ENCODE measurements at regions not wholly inside any gene's neighbourhood (a gene's known extent, or its start where the extent isn't known, plus 50 kb on each side); places are given as distances from the start of the nearest gene placed in this dataset.

DNA sequence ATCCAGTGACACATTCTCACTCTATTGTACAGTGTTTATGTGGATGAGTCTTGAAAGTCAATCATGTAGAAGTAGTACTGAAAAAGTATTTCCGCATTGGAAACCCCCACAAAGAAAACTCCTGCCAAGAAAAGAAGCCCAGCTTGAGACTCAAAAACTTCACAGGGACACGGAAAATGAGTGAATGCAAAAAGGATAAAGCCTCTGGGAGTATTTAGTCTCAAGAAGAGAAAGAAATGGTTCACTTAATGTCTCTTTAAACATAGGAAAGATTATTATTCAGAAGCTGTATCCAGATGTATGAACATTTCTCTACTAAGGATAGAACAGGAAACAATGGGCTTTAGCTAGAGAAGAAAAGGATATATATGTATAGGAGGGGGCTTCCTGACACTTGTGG is 304.5 kb downstream of the BARHL2 start:
- CTCF ChIA-PET = no interaction called here
- Mint-ChIP-seq H3K4me1 (ENCODE audit: insufficient read depth, unreplicated experiment) (no peaks in the 10 kb centered on the region), H3K27me3 (ENCODE audit: insufficient read depth, unreplicated experiment) (no peaks in the 10 kb centered on the region), H3K36me3 (ENCODE audit: insufficient read depth, unreplicated experiment) (no peaks in the 10 kb centered on the region), H3K9me3 (ENCODE audit: unreplicated experiment) (no peaks in the 10 kb centered on the region), H3K4me3 (ENCODE audit: unreplicated experiment) (no peak overlapping the region), H3K27ac (ENCODE audit: low read depth, unreplicated experiment) (no peak overlapping the region)
- POLR2A ChIA-PET = no interaction called here
- BruUV-seq (replicated peaks) = no TSS peak
- intact Hi-C loops (cut with micrococcal nuclease) = no loop called here
- TF ChIP-seq, protein P1, sequence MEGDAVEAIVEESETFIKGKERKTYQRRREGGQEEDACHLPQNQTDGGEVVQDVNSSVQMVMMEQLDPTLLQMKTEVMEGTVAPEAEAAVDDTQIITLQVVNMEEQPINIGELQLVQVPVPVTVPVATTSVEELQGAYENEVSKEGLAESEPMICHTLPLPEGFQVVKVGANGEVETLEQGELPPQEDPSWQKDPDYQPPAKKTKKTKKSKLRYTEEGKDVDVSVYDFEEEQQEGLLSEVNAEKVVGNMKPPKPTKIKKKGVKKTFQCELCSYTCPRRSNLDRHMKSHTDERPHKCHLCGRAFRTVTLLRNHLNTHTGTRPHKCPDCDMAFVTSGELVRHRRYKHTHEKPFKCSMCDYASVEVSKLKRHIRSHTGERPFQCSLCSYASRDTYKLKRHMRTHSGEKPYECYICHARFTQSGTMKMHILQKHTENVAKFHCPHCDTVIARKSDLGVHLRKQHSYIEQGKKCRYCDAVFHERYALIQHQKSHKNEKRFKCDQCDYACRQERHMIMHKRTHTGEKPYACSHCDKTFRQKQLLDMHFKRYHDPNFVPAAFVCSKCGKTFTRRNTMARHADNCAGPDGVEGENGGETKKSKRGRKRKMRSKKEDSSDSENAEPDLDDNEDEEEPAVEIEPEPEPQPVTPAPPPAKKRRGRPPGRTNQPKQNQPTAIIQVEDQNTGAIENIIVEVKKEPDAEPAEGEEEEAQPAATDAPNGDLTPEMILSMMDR (IDR thresholded peaks at IDR 0.05; ENCODE audit: unreplicated experiment) = no peak
- no peak for DNase-seq (ENCODE audit: unreplicated experiment)

DNA sequence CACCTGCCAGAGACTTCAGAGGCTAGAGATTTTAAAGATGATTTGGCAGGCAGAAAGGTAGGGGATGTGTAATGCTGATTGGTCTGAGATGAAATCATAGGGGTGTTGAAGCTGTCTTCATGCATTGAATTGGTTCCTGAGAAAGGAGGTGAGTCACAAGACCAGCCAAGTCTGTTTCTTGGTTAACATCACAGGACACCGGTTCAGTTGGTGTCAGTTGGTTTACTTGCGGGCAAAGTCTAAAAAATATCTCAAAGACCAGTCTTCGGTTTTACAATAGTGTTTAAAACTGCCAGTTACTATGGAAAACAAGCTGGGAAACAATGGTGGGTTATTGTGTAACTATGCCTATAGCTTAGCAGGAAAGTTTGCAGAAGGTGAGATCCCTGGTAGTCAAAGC is 305.9 kb downstream of the BARHL2 start:
- no peaks in the 10 kb centered on the region for H3K4me1 Mint-ChIP-seq (ENCODE audit: insufficient read depth, unreplicated experiment)
- intact Hi-C loops (cut with micrococcal nuclease) = no loop called here
- no peaks in the 10 kb centered on the region for H3K36me3 Mint-ChIP-seq (ENCODE audit: insufficient read depth, unreplicated experiment)
- H3K27me3 Mint-ChIP-seq (ENCODE audit: insufficient read depth, unreplicated experiment) = no peaks in the 10 kb centered on the region
- H3K27ac Mint-ChIP-seq (ENCODE audit: low read depth, unreplicated experiment) = no peak overlapping the region
- no TSS peak for BruUV-seq (replicated peaks)
- H3K4me3 Mint-ChIP-seq (ENCODE audit: unreplicated experiment) = no peak overlapping the region
- no peaks in the 10 kb centered on the region for H3K9me3 Mint-ChIP-seq (ENCODE audit: unreplicated experiment)
- TF ChIP-seq, protein P1 (IDR thresholded peaks at IDR 0.05; ENCODE audit: unreplicated experiment) = no peak
- CTCF ChIA-PET = interaction anchor here (0.5 kb wide), 1 partner anchor 115 kb away, joined by 4 read pairs; no protein-coding TSS in a partner anchor
- DNase-seq (ENCODE audit: unreplicated experiment) = no peak
- POLR2A ChIA-PET = no interaction called here

DNA sequence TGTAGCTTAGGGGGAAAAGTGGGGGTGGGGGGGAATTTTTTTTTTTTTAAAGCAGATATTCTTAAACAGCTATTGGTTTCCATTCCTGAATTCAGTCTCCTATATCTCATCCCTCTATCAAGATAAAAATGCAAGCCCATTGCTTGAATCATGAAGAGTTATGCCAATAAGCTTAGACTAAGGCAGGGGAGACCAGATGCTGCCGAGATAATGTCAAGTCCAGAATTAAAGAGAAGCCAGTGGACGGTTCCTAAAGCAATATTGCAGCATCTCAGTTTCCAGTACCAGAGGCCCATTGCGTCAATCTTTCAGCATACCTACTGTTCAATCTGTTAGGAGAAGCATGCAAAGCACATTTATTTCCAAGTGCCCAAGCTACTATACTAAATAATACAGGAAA is 309.4 kb downstream of the BARHL2 start:
- CTCF ChIA-PET = interaction anchor here (0.7 kb wide), 1 partner anchor 104 kb away, joined by 3 read pairs; no protein-coding TSS in a partner anchor
- Mint-ChIP-seq H3K4me1 (ENCODE audit: insufficient read depth, unreplicated experiment) (peaks cover 5% of the 10 kb centered on the region), H3K9me3 (ENCODE audit: unreplicated experiment) (no peaks in the 10 kb centered on the region), H3K27me3 (ENCODE audit: insufficient read depth, unreplicated experiment) (no peaks in the 10 kb centered on the region), H3K36me3 (ENCODE audit: insufficient read depth, unreplicated experiment) (no peaks in the 10 kb centered on the region), H3K27ac (ENCODE audit: low read depth, unreplicated experiment) (no peak overlapping the region), H3K4me3 (ENCODE audit: unreplicated experiment) (no peak overlapping the region)
- TF ChIP-seq, protein P1 (IDR thresholded peaks at IDR 0.05; ENCODE audit: unreplicated experiment) = no peak
- no peak for DNase-seq (ENCODE audit: unreplicated experiment)
- intact Hi-C loops (cut with micrococcal nuclease) = no loop called here
- POLR2A ChIA-PET = no interaction called here
- no TSS peak for BruUV-seq (replicated peaks)

DNA sequence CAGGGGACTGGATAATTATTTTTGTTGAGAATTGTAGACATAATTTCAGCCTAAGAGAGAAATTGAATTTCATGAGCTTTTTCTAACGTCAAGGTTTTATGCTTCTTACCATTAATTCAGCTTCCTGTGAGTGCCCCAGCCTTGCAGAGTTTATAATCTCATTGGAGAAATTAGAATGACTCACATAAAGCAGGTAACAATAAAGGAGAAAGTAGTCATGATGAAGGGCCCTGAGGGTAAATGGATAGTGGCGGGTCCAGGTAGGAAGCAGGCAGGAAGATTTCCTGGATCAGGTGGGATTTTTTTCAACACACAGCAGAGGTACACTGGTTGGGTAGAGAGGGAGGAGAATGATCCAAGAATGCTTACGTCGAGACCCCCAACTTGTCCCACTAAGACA is 311.4 kb downstream of the BARHL2 start:
- H3K27me3 Mint-ChIP-seq (ENCODE audit: insufficient read depth, unreplicated experiment) = no peaks in the 10 kb centered on the region
- no peak overlapping the region for H3K27ac Mint-ChIP-seq (ENCODE audit: low read depth, unreplicated experiment)
- TF ChIP-seq, protein P1 (IDR thresholded peaks at IDR 0.05; ENCODE audit: unreplicated experiment) = no peak
- H3K4me3 Mint-ChIP-seq (ENCODE audit: unreplicated experiment) = no peak overlapping the region
- peak; percentile 17 for DNase-seq (ENCODE audit: unreplicated experiment)
- H3K9me3 Mint-ChIP-seq (ENCODE audit: unreplicated experiment) = no peaks in the 10 kb centered on the region
- no TSS peak for BruUV-seq (replicated peaks)
- POLR2A ChIA-PET = no interaction called here
- peaks cover 21% of the 10 kb centered on the region for H3K4me1 Mint-ChIP-seq (ENCODE audit: insufficient read depth, unreplicated experiment)
- CTCF ChIA-PET = no interaction called here
- intact Hi-C loops (cut with micrococcal nuclease) = no loop called here
- no peaks in the 10 kb centered on the region for H3K36me3 Mint-ChIP-seq (ENCODE audit: insufficient read depth, unreplicated experiment)

Measured in MCF 10A (cell line).